Prostate gland (tissue), 2 donors: ENCODE measurements at regions not wholly inside any gene's neighbourhood (a gene's known extent, or its start where the extent isn't known, plus 50 kb on each side); places are given as distances from the start of the nearest gene placed in this dataset.

Source experiments
- CTCF ChIP-seq, 4 experiments: fragments of 200-600 bp in 2 of 4; fragments of 450-650 bp in 2 of 4; sonication (generic) in 2 of 4; IDR thresholded peaks; 1 replicate in 3 of 4; 2 replicates in 1 of 4; pipeline ENCODE4 v1.5.1; 2016 to 2019; ENCODE audit warnings: antibody characterized with exemption in 4 of 4, mild to moderate bottlenecking in 2 of 4, moderate library complexity in 2 of 4
- POLR2A ChIP-seq: fragments of 450-650 bp; IDR thresholded peaks from one replicate; pipeline ENCODE4 v1.6.1; 2016; ENCODE audit warnings: antibody characterized with exemption, mild to moderate bottlenecking
- POLR2AphosphoS5 ChIP-seq: sonication (generic); formaldehyde crosslinking; IDR thresholded peaks from one replicate; pipeline ENCODE4 v1.6.1; 2017; ENCODE audit warnings: antibody characterized with exemption

GRCh38 chr5:12335938-12336337, 431.7 kb upstream of the CTNND2 start:
- no peak for TF ChIP-seq CTCF (IDR thresholded peaks at IDR 0.05)
- TF ChIP-seq POLR2A = no peak
- TF ChIP-seq POLR2AphosphoS5 = no peak
